HUES6 (cell line): ENCODE measurements at regions not wholly inside any gene's neighbourhood (a gene's known extent, or its start where the extent isn't known, plus 50 kb on each side); places are given as distances from the start of the nearest gene placed in this dataset.
"Not testable (repeated sequence)": the region's sequence is repeated elsewhere in the genome, so short reads cannot be mapped to it uniquely, and the experiment has no call there.

Experiments used
- H3K27ac ChIP-seq: 2 replicates; pipeline ENCODE4 v1.7.0; 2013; ENCODE audit warnings: low read depth, mild to moderate bottlenecking, low read length, inconsistent platforms
- H3K27me3 ChIP-seq: 2 replicates; pipeline ENCODE4 v1.6.1; 2013; ENCODE audit warnings: low read length; ENCODE audit not compliant: control insufficient read depth, insufficient read depth
- H3K36me3 ChIP-seq: 2 replicates; pipeline ENCODE4 v1.6.1; 2013; ENCODE audit warnings: low read length; ENCODE audit not compliant: control insufficient read depth, insufficient read depth
- H3K4me1 ChIP-seq: 2 replicates; pipeline ENCODE4 v1.6.1; 2013; ENCODE audit warnings: low read length; ENCODE audit not compliant: control insufficient read depth, insufficient read depth
- H3K4me3 ChIP-seq: 2 replicates; pipeline ENCODE4 v1.5.1; 2013; ENCODE audit warnings: low read depth, low read length
- H3K9ac ChIP-seq: one replicate; pipeline ENCODE4 v1.6.1; 2013; ENCODE audit warnings: mild to moderate bottlenecking, low read length
- H3K9me3 ChIP-seq: 2 replicates; pipeline ENCODE4 v1.6.1; 2013; ENCODE audit warnings: low read depth, low read length; ENCODE audit not compliant: control insufficient read depth, insufficient read depth

DNA sequence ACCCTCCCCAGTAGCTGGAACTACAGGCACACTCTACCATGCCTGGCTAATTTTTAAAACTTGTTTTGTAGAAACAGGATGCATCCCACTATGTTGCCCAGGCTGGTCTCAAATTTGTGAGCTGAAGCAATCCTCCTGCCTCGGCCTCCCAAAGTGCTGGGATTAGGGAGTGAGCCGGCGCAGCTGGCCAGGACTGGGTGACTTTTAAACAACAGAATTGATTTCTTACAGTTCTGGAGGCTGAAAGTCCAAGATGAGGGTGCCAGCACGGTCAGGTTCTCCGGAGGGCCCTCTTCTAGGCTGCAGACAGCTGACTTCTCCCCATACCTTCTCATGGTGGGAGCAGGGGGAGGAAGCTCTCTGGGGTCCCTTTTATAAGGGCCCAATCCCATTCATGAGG is 75.2 kb upstream of the CHST15 start:
- no peaks in the 10 kb centered on the region for H3K4me1 ChIP-seq
- no peak overlapping the region for H3K27ac ChIP-seq
- no peaks in the 10 kb centered on the region for H3K36me3 ChIP-seq
- H3K9ac ChIP-seq = no peak overlapping the region
- H3K27me3 ChIP-seq = no peaks in the 10 kb centered on the region
- 0 out of 2 replicates have a peak, but pooled peaks cover under 1% of the 10 kb centered on the region for H3K9me3 ChIP-seq
- H3K4me3 ChIP-seq = no peak overlapping the region

DNA sequence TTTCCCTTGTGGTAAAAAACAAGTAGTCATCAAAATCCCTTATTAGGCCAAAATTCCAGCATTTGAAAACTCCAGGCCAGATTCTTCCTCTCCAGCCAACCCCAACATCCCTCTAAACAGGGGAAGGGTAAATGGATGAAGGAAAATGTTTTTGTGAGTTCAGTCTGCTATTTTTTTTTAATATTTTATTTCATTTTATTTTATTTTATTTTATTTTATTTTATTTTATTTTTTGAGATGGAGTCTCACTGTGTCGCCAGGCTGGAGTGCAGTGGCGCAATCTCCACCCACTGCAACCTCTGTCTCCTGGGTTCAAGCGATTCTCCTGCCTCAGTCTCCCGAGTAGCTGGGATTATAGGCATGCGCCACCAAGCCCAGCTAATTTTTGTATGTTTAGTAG is 74.5 kb upstream of the CHST15 start:
- not testable (repeated sequence) for H3K36me3 ChIP-seq, H3K27ac ChIP-seq, H3K27me3 ChIP-seq

DNA sequence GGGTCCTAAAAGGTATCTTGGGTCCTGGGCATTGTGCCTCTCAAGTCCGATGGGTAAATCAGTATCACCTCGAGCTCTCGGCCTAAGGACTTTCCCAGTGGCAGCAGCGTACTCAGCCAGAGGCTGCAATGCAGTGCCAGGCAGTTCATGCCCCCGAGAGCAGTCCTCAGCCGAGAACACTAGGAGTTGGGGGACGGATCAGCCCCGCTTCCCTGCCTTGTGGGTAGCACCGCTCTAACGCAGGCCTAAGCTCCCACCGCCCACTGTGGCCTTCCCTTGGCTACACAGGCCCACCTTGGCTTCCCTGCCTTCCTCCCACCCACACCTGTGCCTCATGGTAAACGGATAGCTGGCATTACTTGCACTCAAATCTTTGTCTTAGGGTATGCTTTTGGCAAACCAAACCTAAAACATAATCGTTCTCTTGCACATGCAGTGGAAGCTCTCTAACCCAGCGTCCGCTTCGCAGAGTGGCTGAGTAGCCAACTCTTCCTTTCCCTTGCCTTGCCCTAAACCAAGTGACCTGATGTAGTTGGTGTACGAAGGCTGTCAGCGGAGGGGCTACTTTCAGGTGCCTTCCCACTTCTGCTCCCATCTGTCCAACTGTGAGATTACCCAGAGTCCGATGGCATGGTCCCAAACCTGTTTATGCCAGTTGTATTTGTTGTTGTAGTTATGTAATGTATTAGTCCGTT is 73.2 kb upstream of the CHST15 start:
- no peaks in the 10 kb centered on the region for H3K27me3 ChIP-seq
- no peaks in the 10 kb centered on the region for H3K36me3 ChIP-seq
- no peak overlapping the region for H3K27ac ChIP-seq
- H3K9me3 ChIP-seq = 0 out of 2 replicates have a peak, but pooled peaks cover 2% of the 10 kb centered on the region
- H3K4me3 ChIP-seq = no peak overlapping the region
- no peaks in the 10 kb centered on the region for H3K4me1 ChIP-seq
- H3K9ac ChIP-seq = no peak overlapping the region

More for the DNA sequence above, 74.5 kb upstream of the CHST15 start:
- H3K4me3 ChIP-seq, H3K9me3 ChIP-seq, H3K4me1 ChIP-seq, H3K9ac ChIP-seq: not testable (repeated sequence)

DNA sequence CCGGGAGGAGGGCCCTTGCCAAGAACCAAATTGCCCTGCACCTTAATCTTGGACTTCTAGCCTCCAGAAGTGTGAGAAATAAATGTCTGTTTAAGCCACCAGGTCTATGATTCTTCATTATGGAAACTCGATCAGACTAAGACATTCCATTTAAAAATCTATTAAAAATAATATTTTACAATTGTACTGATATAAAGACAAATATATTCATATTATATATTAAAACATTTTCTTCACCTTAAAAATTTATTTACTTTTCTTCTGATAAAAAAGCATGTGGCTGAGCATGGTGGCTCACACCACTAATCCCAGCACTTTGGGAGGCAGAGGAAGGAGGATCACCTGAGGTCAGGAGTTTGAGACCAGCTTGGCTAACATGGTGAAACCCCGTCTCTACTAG is 72.4 kb upstream of the CHST15 start:
- H3K27ac ChIP-seq = no peak overlapping the region
- H3K27me3 ChIP-seq = no peaks in the 10 kb centered on the region; the same call in 1 of the 2 replicates
- H3K9me3 ChIP-seq = 0 out of 2 replicates have a peak, but pooled peaks cover 2% of the 10 kb centered on the region
- H3K4me3 ChIP-seq = no peak overlapping the region
- H3K9ac ChIP-seq = no peak overlapping the region
- no peaks in the 10 kb centered on the region for H3K4me1 ChIP-seq
- no peaks in the 10 kb centered on the region for H3K36me3 ChIP-seq

DNA sequence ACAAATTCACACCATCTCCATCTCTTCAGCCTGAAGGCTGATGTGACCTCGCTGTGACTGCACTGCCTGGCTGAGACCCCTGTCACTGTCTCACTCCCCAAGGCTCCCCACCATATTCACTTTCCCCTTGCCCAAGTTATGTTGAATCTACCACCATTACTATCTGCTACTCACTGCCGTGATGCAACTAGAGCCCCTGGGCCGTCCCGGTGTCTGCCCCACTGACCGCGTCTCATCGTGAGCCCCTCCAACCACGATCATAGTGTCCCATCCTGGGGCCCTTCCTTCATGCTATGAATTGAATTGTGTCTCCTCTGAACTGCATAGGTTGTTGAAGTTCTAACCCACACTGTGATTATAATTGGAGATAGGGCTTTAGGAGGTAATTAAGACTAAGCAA is 71.9 kb upstream of the CHST15 start:
- Histone ChIP-seq H3K27ac (no peak overlapping the region), H3K27me3 (no peaks in the 10 kb centered on the region; the same call in 1 of the 2 replicates), H3K9me3 (0 out of 2 replicates have a peak, but pooled peaks cover 2% of the 10 kb centered on the region), H3K36me3 (no peaks in the 10 kb centered on the region), H3K9ac (no peak overlapping the region), H3K4me1 (peaks cover 2% of the 10 kb centered on the region; the same call in 1 of the 2 replicates), H3K4me3 (no peak overlapping the region)

DNA sequence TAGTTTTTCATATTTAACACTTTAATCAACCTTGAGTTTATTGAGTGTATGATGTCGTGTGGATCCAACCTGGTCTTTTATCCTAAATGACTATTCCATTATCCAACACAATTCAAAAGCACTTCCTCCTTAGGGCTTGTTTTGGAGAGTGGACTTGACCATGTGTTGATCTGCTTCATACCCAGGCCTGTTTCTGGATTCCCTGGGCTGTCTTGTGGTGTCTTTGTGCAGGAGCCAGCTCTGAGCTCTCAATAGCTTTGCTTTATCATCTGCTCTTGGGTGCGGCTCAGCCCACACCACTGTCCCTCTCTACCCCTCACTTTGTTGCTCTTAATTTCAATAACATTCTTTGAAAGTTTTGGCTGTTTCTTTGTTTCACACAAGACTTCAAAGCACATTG is 70.9 kb upstream of the CHST15 start:
- no peaks in the 10 kb centered on the region for H3K36me3 ChIP-seq
- H3K4me1 ChIP-seq = peaks cover 12% of the 10 kb centered on the region
- no peak overlapping the region for H3K27ac ChIP-seq
- no peak overlapping the region for H3K9ac ChIP-seq
- H3K27me3 ChIP-seq = peaks cover 6% of the 10 kb centered on the region; the same call in 1 of the 2 replicates
- no peak overlapping the region for H3K4me3 ChIP-seq
- 0 out of 2 replicates have a peak, but pooled peaks cover 2% of the 10 kb centered on the region for H3K9me3 ChIP-seq

DNA sequence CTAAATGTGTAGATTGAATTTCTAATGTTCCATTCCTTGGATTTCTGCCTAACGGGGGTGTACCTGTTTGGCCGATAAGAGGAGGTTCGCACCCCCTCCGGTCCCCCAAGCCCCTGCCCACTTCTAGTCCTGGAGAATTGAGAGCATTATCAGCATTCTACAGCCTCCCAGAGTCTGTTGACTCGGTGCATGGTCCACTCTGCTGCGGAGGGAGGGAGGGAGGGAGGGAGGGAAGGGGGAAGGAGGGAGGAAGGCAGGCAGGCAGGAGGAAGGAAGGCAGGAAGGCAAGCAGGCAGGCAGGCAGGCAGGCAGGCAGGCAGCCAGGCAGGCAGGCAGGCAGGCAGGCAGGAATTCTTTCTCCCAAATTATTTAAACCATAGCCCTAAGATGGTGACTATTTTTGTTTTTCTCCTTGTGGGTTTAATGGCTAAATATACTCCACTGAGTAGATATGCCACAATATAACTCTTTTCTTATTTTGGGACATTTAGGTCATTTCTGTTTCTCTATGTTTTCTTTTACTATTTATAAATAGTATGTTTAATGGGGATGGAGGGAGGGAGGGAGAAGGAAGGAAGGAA is 69.5 kb upstream of the CHST15 start:
- Histone ChIP-seq H3K27ac (no peak overlapping the region), H3K4me1 (peaks cover 18% of the 10 kb centered on the region), H3K9ac (no peak overlapping the region), H3K36me3 (no peaks in the 10 kb centered on the region), H3K9me3 (peaks cover 7% of the 10 kb centered on the region), H3K27me3 (peaks cover 6% of the 10 kb centered on the region; the same call in 1 of the 2 replicates), H3K4me3 (no peak overlapping the region)

DNA sequence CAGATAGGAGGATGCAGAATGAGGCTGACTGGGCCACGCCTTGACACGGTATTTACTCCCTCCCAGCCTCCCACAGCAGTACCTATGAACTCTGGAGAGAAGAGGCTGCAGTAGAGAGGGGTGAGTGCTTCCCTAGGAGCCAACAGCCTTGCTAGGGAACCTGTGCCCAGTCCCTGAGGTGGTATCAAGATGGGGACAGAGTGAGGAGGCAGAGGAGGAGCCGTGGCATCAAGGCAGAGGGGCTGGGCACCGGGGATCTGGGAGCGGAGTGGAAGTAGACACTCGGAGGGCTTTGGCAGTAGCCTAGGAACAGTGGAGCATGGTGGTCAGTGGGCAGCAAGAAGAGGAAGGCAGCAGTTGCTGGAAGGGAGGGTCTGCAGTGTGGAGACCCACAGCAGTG is 68.7 kb upstream of the CHST15 start:
- H3K4me1 ChIP-seq = peaks cover 18% of the 10 kb centered on the region
- H3K9ac ChIP-seq = no peak overlapping the region
- no peak overlapping the region for H3K4me3 ChIP-seq
- no peak overlapping the region for H3K27ac ChIP-seq
- H3K27me3 ChIP-seq = peaks cover 6% of the 10 kb centered on the region; the same call in 1 of the 2 replicates
- H3K9me3 ChIP-seq = peaks cover 11% of the 10 kb centered on the region
- H3K36me3 ChIP-seq = no peaks in the 10 kb centered on the region

DNA sequence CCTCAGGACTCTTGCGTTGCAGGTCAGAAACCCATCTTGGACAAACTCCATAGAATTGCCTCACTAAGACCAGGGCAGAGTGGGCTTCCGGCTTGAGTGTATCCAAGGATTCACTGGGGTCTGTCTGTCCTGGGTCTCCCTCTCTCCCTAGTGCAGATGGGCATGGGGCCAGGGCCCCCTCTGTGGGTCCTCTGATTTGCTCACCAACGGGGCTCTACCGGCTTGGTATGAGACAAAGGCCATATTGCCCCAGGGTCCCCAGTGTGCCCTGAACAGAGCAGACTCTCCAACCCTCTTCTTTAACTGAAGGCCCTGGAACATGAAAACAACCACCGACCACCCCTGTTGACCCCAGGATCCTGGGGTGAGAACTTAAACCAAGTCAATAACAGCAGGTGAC is 68.2 kb upstream of the CHST15 start:
- H3K36me3 ChIP-seq = no peaks in the 10 kb centered on the region
- H3K9ac ChIP-seq = no peak overlapping the region
- peaks cover 6% of the 10 kb centered on the region; the same call in 1 of the 2 replicates for H3K27me3 ChIP-seq
- peaks cover 11% of the 10 kb centered on the region for H3K9me3 ChIP-seq
- no peak overlapping the region for H3K27ac ChIP-seq
- no peak overlapping the region for H3K4me3 ChIP-seq
- peaks cover 20% of the 10 kb centered on the region for H3K4me1 ChIP-seq

DNA sequence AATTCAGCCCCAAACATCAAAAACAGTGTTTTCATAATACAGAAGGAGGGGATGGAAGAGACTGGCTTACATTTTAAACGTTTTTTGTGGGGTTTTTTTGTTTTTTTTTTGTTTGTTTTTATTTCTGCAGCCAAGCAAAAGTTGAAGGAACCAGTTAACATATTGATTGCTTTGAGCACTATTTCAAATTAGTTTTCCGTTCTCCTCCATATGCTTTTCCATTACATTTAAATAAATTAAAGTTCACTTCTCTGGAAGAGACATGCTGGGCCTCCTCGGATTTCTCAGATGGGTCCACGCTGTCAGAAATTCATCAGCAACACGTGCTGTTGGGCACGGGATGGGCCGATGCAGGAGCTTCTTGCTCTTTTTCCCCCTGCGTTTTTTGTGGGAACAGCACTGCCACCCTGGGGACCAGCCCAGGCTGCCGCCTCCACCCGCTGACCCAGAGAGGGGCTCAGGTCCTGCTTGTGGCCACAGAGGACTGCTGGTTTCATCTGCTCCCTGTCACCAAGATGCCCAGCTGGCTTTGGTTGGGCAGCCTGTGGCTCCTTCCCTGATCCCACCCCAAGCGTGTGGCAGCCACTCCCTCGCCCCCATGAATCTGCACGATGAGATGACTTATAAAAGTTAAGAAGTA is 67.7 kb upstream of the CHST15 start:
- H3K4me3 ChIP-seq = no peak overlapping the region

DNA sequence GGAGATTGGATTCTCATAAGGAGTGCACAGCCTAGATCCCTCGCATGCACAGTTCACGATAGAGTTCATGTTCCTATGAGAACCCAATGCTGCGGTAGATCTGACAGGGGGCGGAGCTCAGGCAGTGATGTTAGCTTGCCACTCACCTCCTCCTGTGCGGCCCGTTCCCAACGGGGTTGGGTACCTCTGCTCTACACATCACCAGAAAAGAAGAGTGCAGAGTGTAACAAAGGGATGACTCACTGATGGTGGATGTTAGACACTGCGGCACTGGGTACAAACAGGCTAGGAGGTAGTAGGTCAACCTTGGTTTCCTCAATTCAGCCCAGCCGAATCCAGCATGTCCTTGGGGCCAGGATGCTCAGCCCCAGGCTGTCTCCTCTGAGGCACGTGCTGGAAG is 66.8 kb upstream of the CHST15 start:
- Histone ChIP-seq H3K9ac (no peak overlapping the region), H3K27me3 (peaks cover 6% of the 10 kb centered on the region; the same call in 1 of the 2 replicates), H3K27ac (no peak overlapping the region), H3K9me3 (peaks cover 11% of the 10 kb centered on the region), H3K36me3 (no peaks in the 10 kb centered on the region), H3K4me1 (peaks cover 26% of the 10 kb centered on the region), H3K4me3 (no peak overlapping the region)

More for the DNA sequence above, 67.7 kb upstream of the CHST15 start:
- peaks cover 25% of the 10 kb centered on the region for H3K4me1 ChIP-seq
- H3K9ac ChIP-seq = no peak overlapping the region
- H3K36me3 ChIP-seq = no peaks in the 10 kb centered on the region
- H3K27me3 ChIP-seq = peaks cover 6% of the 10 kb centered on the region; the same call in 1 of the 2 replicates
- H3K27ac ChIP-seq = no peak overlapping the region
- peaks cover 11% of the 10 kb centered on the region for H3K9me3 ChIP-seq
